DND-41 (cell line): ENCODE measurements at regions not wholly inside any gene's neighbourhood (a gene's known extent, or its start where the extent isn't known, plus 50 kb on each side); places are given as distances from the start of the nearest gene placed in this dataset.

ENCODE experiments used
- EZH2 ChIP-seq: IDR thresholded peaks from 3 replicates; pipeline ENCODE4 v1.6.1; 2012; ENCODE audit warnings: borderline replicate concordance, low read depth, mild to moderate bottlenecking, moderate library complexity, low read length, inconsistent platforms; ENCODE audit not compliant: severe bottlenecking
- TF ChIP-seq, protein P1 (sequence below): IDR thresholded peaks from 2 replicates; pipeline ENCODE4 v1.5.1; 2012; ENCODE audit warnings: borderline replicate concordance, low read length, moderate library complexity, mild to moderate bottlenecking; ENCODE audit not compliant: poor library complexity, severe bottlenecking; ENCODE audit errors: extremely low read depth

GRCh38 chr13:56902276-56902675 lies 238.4 kb upstream of the PRR20A start:
- TF ChIP-seq, protein P1, sequence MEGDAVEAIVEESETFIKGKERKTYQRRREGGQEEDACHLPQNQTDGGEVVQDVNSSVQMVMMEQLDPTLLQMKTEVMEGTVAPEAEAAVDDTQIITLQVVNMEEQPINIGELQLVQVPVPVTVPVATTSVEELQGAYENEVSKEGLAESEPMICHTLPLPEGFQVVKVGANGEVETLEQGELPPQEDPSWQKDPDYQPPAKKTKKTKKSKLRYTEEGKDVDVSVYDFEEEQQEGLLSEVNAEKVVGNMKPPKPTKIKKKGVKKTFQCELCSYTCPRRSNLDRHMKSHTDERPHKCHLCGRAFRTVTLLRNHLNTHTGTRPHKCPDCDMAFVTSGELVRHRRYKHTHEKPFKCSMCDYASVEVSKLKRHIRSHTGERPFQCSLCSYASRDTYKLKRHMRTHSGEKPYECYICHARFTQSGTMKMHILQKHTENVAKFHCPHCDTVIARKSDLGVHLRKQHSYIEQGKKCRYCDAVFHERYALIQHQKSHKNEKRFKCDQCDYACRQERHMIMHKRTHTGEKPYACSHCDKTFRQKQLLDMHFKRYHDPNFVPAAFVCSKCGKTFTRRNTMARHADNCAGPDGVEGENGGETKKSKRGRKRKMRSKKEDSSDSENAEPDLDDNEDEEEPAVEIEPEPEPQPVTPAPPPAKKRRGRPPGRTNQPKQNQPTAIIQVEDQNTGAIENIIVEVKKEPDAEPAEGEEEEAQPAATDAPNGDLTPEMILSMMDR = no peak
- TF ChIP-seq EZH2 = no peak
